MV-4-11 (cell line): ENCODE measurements at regions not wholly inside any gene's neighbourhood (a gene's known extent, or its start where the extent isn't known, plus 50 kb on each side); places are given as distances from the start of the nearest gene placed in this dataset.
A peak's percentile ranks its signal among the peaks of the same experiment; 100 is the strongest.

Experiments
- DNase-seq: peaks from one replicate; lab custom pipeline; 2025; lab: John Stamatoyannopoulos, UW

GRCh38 chr3:104510131-104510849 lies 856.4 kb upstream of the ALCAM start:
- DNase-seq = peak; percentile 1

- no peak for DNase-seq
Observed at GRCh38 chr3:104514371-104514770, 852.3 kb upstream of the ALCAM start.

GRCh38 chr3:104514776-104515175 lies 851.9 kb upstream of the ALCAM start:
- no peak for DNase-seq

GRCh38 chr3:104519068-104519467 lies 847.6 kb upstream of the ALCAM start:
- peak; percentile 69 for DNase-seq

GRCh38 chr3:104519468-104520227 lies 847.1 kb upstream of the ALCAM start:
- no peak for DNase-seq

GRCh38 chr3:104520228-104520655 lies 846.5 kb upstream of the ALCAM start:
- DNase-seq = peak; percentile 56

GRCh38 chr3:104521606-104522336 lies 844.9 kb upstream of the ALCAM start:
- peak; percentile 89 for DNase-seq

GRCh38 chr3:104523136-104523535 lies 843.6 kb upstream of the ALCAM start:
- DNase-seq = peak; percentile 76

- peak; percentile 92 for DNase-seq
Observed at GRCh38 chr3:104526901-104527401, 839.8 kb upstream of the ALCAM start.

GRCh38 chr3:104530934-104531333 lies 835.8 kb upstream of the ALCAM start:
- DNase-seq = no peak

GRCh38 chr3:104536715-104537114 lies 830.0 kb upstream of the ALCAM start:
- DNase-seq = no peak

GRCh38 chr3:104537323-104537722 lies 829.4 kb upstream of the ALCAM start:
- DNase-seq = no peak

GRCh38 chr3:104546301-104546700 lies 820.4 kb upstream of the ALCAM start:
- DNase-seq = no peak

- no peak for DNase-seq
Observed at GRCh38 chr3:104547031-104547430, 819.7 kb upstream of the ALCAM start.

- no peak for DNase-seq
Observed at GRCh38 chr3:104548401-104548800, 818.3 kb upstream of the ALCAM start.

GRCh38 chr3:104549099-104549714 lies 817.5 kb upstream of the ALCAM start:
- DNase-seq = no peak

- DNase-seq = no peak
Observed at GRCh38 chr3:104553121-104553520, 813.6 kb upstream of the ALCAM start.

- DNase-seq = no peak
Observed at GRCh38 chr3:104554425-104554824, 812.3 kb upstream of the ALCAM start.

GRCh38 chr3:104555728-104556127 lies 811.0 kb upstream of the ALCAM start:
- no peak for DNase-seq

- peak; percentile 81 for DNase-seq
Observed at GRCh38 chr3:104556372-104557078, 810.2 kb upstream of the ALCAM start.

GRCh38 chr3:104561324-104561723 lies 805.4 kb upstream of the ALCAM start:
- no peak for DNase-seq
